Activated CD4-positive, alpha-beta T cell treated with anti-CD3 and anti-CD28 coated beads for 24 hours (primary cell): ENCODE measurements at regions not wholly inside any gene's neighbourhood (a gene's known extent, or its start where the extent isn't known, plus 50 kb on each side); places are given as distances from the start of the nearest gene placed in this dataset.
"Not testable (repeated sequence)": the region's sequence is repeated elsewhere in the genome, so short reads cannot be mapped to it uniquely, and the experiment has no call there.

Experiments used
- DNase-seq, 2 donors: peaks; one replicate each; pipeline ENCODE4 v3.0.0-alpha.2; 2020; ENCODE audit warnings: low read depth in 2 of 2

DNA sequence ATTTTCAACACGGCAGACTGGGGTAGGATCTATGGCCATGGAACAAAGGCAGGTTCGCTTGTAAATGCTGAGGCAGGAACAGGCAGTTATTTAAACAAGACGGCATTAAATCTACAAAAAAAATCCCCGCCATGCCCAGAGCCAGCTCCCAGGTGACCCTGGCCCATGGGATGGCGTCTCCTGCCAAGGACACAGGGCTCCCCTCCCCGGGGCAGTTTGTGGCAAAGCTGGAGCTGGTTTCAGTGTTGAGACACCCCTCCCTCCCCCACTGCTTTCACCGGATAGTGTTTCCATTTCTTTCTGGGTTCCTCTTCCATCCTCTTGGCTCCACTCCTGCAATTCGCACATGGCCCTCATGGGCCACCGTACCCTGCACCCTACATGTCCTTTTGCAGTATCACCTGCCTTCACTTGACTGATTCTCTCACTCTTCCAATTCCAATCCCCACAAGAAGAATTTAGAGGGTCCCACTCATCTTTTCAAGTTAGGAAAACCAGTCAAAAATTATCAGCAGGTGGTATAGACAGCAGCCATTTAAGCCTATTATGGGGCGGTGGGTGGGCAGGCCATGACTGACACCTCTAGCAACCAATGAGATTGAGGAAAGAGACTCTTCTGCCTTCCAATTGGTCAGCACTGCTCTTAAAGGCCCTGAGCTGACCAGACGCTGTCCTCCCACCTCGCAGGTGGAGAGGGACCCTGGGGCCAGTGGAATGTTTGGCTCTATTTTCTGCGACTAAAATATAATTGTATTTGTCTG is 52.0 kb downstream of the OLIG1 start:
- no peak for DNase-seq

DNA sequence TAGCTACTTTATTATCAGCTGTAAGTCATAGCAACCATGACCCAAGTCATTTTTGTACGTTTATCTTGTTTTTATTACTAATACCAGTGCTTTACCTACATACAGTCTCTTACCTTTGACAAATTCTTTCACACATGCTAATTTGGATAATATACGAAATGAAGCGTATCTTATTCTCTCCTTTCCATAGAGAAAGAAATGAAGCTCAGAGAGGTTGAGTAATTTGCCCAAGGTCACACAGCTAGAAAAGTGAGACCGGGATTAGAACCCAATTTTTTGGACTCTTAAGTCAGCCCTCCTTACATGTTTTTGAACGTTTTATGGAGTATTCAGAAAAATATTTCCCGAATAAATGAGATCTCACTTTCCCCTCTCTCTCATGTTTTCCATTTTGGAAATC is 52.6 kb downstream of the OLIG1 start:
- DNase-seq, result no peak

DNA sequence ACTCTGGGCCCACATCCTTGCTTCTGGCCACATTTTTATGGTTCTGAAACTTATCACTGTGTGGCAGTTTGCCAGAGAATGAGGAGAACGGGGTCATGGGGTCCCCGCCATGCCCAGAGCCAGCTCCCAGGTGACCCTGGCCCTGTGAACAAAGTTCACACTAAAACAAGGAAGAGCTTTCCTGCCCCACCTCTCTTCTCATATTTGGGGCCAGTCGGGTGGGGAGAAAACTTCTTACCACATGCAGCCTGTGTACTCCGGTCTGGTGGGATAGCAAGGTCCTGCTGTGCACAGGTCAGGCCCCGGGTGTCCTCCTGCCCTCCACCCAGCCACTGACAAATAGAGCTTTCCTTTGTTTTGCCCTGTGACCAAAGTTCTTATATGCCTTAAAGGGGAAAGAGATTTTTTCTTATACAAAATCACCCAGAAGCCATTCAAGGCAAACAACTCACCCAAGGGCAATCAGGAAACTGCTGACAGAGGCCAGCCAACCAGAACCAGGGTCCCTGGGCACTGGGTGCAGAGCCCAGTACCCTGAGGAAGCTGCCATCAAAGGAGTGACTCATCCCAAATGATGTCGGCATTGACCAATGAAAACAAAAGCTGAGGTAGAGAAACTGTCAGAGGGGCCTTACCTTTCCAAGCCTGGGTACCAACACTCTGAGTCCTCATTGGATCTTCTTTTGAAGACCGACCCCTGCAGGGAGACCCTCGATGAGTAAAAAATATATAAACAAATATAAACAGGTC is 53.6 kb downstream of the OLIG1 start:
- DNase-seq, result no peak

DNA sequence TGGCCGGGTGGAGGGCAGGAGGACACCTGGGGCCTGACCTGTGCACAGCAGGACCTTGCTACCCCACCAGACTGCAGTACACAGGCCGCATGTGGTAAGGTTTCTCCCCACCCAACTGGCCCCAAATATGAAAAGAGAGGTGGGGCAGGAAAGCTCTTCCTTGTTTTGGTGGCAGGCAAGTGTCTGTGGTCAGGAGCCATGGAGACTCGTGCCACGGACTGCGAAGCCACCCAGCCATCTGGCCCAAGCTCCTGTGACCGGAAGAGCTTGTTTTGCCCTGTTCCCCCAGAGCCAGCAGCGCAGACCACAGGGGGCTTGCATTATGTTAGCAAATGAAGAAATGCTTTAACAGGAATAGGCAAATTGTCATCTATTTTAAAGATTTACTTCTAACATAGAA is 54.9 kb downstream of the OLIG1 start:
- no peak for DNase-seq

DNA sequence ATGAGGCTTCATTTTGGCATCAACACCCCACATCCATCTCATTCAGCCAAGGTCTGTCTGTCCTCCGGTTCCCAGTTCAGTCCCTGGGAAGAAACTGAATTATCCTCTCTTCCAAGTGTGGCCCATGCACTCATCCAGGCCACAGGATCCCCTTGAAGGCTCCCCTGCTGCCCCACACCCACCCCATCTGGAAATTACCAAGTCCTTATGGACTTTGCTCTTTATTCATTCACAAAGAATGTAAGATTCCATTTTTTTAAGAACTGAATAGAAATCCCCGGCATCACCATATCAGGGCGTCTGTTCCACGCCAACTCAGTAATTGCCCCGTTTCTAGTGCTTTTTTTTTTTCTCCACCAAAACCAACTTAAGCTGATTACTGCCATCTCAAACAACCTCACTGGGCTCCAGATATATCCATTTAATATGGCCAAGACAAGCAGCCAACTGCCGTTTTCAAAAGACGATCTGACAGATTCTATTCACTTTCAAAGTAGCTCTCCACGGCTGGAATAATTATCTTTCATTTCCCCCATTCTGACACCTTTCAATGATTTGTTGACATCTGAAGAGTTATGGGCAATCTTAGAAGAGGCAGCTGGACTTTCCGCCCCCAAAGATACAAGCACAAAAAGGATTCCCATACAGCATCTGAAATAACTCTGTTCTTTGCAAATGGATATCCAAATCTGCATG is 55.9 kb downstream of the OLIG1 start:
- DNase-seq, result no peak

DNA sequence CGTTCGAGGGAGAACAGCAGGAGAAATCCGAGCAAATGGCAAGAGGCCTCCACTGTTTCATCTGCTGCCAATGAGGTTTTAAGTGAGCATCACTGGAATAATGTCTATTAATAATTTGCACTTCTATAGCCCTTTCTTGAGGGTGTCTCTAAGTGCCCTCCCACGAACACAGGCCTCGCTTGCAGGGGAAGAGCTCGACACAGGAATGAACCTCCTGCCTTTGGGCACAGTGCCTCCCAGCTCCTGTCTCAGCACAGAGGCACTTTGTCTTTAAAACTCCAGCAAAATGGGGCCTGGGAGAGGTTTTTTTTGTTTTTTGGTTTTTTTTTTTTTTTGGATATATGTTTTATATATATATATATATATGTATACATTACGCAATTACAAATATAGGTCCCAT is 56.6 kb downstream of the OLIG1 start:
- no peak for DNase-seq

DNA sequence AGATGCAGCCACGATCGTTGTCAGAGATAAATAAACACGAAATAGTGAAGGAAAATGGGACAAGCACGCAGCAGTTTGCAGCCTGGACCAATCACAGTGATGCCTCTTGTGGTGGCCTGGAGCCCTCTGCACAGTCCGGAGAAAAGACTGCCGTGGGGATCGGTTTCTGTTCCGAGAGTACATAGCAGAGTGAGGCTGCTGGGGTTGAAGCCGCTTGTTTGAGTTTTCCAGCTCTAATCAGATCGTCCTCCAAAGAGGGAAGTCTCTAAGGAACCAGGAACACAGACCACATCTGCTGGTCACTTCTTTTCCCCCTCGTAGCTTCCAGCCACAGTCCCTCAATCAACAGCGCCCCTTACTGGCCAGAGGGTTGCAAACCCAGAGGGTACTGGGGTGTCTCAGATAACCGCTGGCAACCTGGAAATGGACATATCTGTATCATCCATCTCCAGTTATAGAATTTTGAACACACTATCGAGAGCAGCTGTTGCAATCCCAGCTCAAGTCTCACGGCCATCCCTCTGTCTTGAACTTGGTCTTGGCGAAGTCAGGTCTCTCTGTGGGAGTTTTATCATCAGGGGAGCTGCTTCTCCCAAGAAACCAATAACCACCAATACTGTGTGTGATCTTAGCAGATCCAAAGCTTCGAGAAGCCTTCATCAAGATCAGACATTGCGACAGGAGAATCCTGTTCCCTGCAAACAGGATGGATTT is 57.4 kb downstream of the OLIG1 start:
- peak; percentile 34 to 55 for DNase-seq

DNA sequence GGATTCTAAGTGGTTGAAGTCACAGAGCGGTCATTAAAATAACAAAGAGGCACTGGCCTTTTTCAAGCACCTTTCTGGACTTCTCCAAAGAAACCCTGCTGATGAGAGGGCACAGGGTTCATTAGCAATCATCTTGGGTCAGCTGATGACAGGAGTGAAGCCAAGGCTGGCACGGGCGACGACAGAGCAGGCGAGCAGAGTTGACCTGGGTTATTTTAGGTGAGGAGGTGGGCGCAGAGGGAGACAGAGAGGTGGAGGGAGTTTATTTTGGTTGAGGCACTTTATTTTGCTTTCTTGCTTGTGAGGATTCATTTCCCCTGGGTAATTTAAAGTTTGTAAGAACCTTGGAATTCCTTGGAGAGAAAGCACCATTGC is 57.9 kb downstream of the OLIG1 start:
- DNase-seq, result no peak

DNA sequence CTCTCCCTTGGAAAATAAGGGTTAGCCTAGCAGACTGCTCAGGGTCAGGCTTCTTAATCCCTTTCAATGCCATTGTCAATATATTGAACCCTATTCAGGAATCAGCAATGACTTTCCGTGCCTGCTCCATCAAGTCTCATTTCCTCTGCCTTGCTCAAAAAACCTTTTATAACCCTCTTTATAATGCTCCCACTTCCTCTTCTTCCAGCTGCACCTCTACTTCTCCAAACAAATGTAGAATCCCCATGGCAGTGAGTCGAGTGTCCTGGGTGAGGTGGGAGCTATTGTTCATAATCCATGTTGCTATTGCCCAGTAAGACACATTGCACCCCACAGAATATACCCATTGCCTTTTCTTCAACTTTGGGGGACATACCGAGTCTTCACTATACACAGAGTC is 58.6 kb downstream of the OLIG1 start:
- no peak for DNase-seq

DNA sequence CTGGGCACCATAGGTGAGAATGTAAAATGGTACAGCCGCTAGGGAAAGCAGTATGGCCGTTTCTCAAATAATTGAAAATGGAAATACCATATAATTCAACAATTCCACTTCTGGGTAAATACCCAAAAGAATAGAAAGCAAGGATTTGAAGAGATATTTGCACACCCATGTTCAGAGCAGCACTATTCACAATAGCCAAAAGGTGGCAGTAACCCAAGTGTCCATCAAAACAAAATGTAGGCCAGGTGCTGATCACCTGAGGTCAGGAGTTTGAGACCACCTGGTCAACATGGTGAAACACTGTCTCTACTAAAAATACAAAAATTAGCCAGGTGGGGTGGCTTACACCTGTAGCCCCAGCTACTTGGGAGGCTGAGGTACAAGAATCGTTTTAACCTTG is 62.1 kb downstream of the OLIG1 start:
- no peak for DNase-seq

DNA sequence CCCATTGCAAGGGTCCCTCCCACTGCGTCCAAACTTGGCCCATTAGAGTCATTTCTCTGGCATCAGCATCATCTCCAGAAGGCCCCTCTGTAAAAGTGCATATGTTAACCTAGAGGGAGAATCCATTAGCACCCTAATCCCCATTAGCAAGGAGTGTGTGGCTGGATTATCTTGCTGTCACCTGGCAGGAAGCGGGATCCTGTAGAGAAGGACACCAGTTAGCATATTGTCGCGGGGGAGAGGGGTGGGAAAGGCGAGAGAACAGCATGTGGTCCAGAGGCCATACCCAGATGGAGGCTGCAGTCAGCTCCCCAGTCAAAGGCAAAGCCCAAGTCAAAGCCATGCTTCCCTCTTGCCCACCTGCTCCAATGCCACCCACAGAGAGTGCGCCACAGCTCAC is 64.0 kb downstream of the OLIG1 start:
- no peak for DNase-seq

DNA sequence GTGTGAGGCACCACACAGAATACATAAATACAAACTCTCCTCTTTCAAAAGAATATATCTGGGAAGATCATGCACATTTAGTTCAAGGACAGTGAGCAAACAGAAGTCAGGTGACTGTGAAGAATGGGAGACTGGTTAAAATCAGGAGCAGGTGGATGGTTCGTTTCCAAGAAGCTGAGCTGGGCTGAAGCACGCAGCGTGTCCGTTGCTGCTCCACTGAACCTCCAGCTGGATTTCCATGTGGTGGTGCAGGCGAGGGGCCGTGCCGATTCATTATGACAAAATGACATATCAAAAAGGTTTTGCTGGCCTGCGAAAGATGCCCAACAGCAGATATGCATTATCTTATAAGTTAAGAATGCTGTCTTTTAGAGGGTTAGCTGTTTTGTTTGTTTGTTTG is 66.0 kb downstream of the OLIG1 start:
- DNase-seq, result no peak

DNA sequence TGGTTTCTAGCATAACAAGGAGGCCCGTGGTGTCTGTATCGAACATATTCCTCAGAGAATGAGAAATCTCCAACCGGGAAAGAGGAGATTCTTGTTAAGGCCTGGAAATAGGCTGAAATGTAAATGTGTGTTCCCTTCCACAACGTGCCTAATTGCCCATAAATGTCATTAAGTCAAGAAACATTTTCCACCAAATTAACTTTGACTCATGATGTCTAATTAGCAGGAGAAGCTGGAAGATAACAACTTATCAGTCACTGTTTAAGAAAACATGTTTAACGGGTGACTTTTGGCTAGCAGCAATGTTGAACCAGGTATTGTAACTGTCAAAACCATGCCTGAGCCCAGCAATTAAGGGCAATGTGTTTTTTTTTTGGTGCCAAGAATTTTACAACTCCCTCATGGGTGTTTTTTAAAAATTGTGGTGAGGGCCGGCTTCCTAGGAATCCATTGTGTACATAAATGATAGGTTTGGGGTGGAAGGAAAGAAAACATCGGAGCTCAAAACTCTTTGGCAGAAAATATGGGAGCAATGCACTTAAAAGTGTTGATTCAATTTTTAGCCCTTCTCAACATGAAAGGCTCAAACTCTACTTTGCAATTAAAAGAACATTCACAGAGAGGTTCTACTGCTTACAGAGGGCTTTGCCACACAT is 67.0 kb downstream of the OLIG1 start:
- DNase-seq, result no peak

DNA sequence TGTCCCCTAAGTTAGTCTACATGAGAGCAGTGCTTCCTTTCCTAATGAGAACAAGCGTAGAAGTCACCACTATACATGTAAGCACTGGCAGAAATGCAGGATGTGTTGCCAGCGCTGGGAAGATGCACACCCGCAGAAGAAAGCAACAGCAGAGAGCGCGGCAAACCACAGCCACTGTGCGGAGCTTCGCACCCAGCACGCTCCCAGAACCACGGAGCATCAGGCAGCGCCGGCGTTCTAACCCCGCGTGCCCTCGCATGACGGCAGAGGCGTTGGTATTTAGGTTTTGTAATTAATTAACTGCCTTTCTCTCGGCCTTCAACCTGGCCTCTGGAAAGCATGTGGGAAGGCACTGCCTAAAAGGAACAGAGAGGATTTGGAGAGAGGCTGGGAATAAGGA is 69.1 kb downstream of the OLIG1 start:
- no peak for DNase-seq

DNA sequence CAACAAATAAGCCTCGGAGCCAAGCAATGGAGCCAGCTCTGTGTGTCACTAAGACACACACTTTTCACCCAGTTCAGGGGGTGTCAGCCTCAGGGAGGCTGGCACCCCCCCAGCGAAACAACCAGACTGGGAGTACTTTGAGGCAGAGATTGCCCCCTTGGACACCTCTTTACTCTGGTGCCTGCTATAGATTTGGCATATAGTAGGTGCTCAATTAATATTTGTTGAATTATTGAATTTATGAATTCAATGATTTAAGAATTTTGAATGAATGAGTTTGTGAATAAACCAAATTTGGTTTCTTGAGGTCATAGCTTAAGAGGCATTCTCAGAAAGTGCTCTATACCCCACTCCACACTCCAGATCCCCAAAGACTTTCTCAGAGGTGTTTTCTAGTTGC is 70.3 kb downstream of the OLIG1 start:
- no peak for DNase-seq

DNA sequence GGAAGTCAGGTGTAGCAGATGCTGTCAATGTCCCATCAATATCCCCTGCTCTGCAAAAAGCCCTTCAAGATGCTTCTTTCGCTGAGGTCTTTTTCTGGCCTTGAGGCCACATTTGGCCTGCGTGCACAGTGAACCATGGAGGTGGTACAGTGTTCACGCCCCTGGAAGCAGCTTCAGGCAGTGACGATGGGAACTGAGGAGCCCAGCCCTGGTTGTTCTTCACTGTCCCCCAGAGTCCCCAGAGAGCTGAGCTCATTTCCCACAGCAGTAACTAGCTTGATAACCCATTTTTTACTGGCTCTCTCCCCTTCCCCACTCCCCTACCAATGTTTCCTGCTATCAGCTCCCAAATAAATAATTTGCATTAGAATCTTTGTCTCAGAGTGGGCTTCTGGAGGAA is 76.5 kb downstream of the OLIG1 start:
- no peak for DNase-seq

DNA sequence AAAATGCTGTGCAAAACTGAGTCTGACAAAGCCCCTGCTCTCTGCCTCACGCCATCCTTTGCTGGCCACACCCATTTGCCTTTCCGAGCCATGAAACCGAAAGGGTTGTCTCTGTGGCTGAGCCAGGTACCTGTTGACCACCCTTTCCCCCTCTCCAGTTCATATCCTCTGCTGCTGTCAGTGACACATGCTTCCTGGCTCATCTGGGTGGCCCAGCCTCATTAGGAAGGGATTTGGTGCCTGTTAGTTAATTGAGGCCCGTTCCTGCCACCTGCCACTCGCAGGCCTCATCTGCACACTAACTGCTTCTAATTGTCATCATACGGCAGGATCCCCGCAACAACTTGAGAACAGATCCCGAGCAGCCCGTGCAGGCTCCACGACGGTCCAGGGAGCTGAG is 79.2 kb downstream of the OLIG1 start:
- DNase-seq, result no peak

DNA sequence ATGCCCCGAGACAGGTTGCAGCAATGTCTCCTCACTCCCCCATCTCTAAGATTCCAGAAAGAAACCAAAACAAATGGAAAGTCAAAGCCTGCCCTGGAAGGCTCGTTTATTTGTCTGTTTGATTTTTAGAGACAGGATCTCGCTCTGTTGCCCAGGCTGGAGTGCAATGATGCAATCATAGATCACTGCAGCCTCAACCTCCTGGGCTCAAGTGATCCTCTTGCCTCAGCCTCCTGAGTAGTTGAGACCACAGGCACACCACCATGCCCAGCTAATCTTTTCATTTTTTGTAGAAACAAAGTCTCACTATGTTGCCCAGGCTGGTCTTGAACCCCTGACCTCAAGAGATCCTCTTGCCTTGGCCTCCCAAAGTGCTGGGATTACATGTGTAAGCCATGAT is 78.8 kb upstream of the IFNAR2 start:
- DNase-seq, result not testable (repeated sequence)

DNA sequence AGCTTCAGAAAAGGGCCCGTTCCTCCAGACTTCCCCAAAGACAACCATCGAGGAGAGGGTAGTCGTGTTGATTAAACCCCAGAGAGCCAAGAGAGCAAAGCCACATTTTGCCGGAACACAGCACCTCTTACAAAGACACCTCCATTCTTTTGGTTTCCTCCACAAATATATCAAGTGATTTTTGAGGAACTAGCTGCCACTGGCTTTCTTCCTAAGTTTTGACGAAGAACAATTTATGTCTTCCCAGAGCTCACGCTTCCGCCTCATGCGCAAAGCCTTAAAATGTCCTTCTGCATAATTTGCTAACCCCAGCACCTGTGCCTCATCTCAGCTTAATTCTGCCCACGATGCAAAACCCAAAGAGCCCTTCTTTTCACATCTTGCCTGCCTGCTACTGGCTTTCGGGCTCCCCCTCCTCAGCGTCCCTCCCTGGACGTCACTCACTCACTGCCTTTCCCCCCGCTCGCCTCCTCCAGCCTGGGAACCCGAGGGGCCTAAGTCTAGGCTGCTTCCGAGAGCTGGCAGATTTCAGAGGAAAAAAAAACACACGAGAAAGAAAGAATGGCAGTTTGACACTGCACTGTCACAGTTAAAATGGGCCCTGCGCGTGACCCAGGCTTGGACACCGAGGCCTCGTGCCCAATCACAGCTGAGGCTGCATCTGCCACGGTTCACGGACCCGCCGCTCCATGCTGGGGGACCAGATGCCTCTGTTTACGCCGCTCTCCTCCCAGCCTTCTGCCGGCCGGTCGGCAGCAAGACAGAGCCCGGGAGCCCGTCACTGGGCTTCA is 77.6 kb upstream of the IFNAR2 start:
- no peak for DNase-seq

DNA sequence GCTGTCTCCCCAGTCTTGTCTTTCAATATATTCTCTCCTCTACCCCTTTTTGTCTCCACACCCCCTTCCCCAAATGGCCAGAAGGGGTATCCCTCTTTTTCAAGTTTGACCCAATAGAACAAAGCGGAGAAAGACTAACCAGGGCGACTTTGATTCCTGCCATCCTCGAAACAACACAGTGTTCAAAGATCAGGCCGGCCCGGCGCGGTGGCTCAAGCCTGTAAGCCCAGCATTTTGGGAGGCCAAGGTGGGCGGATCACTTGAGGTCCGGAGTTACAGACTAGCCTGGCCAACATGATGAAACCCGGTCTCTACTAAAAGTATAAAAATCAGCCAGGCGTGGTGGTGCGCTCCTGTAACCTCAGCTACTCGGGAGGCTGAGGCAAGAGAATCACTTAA is 77.0 kb upstream of the IFNAR2 start:
- no peak for DNase-seq

DNA sequence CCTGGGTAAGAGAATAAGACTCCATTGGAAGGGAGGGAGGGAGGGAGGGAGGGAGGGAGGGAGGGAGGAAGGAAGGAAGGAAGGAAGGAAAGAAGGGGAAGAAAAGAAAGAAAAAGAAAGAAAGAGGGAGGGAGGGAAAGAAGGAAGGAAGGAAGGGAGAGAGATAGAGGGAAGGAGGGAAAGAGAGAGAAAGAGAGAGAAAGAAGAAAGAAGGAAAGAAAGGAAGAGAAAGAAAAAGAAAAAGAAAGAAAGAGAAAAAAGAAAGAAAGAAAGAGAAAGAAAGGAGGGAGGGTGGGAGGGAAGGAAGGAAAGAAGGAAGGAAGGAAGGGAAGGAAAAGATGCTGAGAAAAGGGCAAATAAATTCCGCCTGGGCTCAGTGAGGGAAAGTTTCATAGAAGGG is 74.7 kb upstream of the IFNAR2 start:
- DNase-seq, result no peak
